Esophagus muscularis mucosa (tissue), 4 donors: ENCODE measurements at regions not wholly inside any gene's neighbourhood (a gene's known extent, or its start where the extent isn't known, plus 50 kb on each side); places are given as distances from the start of the nearest gene placed in this dataset.

Source experiments
- DNase-seq: peaks from one replicate; pipeline ENCODE4 v3.0.0-alpha.2; 2017; ENCODE audit errors: extremely low spot score
- H3K27ac ChIP-seq, 4 donors: fragments of 200-600 bp; sonication (generic); replicated peaks in 1 of 4; 1 replicate in 3 of 4; 2 replicates in 1 of 4; pipeline ENCODE4 v1.5.1; 2016 to 2019; ENCODE audit warnings: mild to moderate bottlenecking in 1 of 4
- H3K27me3 ChIP-seq, 4 donors: fragments of 200-600 bp; sonication (generic); one replicate each; pipeline versions ENCODE4 v1.5.1 to v1.6.0; 2016 to 2019
- H3K36me3 ChIP-seq, 4 donors: fragments of 200-600 bp; sonication (generic); one replicate each; pipeline ENCODE4 v1.5.1; 2016 to 2019
- H3K4me1 ChIP-seq, 4 donors: fragments of 200-600 bp; sonication (generic); one replicate each; pipeline ENCODE4 v1.5.1; 2016 to 2019
- H3K4me3 ChIP-seq, 4 donors: fragments of 200-600 bp; sonication (generic); 1 replicate in 2 of 4; 2 replicates in 2 of 4; pipeline ENCODE4 v1.5.1; 2016 to 2019; ENCODE audit warnings: mild to moderate bottlenecking in 4 of 4, moderate library complexity in 1 of 4
- H3K9me3 ChIP-seq, 4 donors: fragments of 200-600 bp; sonication (generic); 1 replicate in 3 of 4; 2 replicates in 1 of 4; pipeline ENCODE4 v1.5.1; 2016 to 2019
- CTCF ChIP-seq, 3 experiments: fragments of 200-600 bp in 2 of 3; fragments of 450-650 bp in 1 of 3; sonication (generic) in 2 of 3; IDR thresholded peaks; one replicate each; pipeline ENCODE4 v1.5.1; 2017 to 2019; ENCODE audit warnings: antibody characterized with exemption in 3 of 3, mild to moderate bottlenecking in 2 of 3, moderate library complexity in 1 of 3
- EP300 ChIP-seq: sonication (generic); formaldehyde crosslinking; IDR thresholded peaks from one replicate; pipeline ENCODE4 v1.6.1; 2017; ENCODE audit warnings: antibody characterized with exemption
- POLR2A ChIP-seq: fragments of 450-650 bp; IDR thresholded peaks from one replicate; pipeline ENCODE4 v1.6.1; 2017; ENCODE audit warnings: antibody characterized with exemption, moderate library complexity, mild to moderate bottlenecking, low read depth
- POLR2AphosphoS5 ChIP-seq, 2 donors: sonication (generic); formaldehyde crosslinking; IDR thresholded peaks; one replicate each; pipeline ENCODE4 v1.6.1; 2017; ENCODE audit warnings: antibody characterized with exemption in 2 of 2
- WGBS: methylation state at CpG from one replicate; pipeline ENCODE4 v1.1.5; 2018; 5-methylcytosine and 5-hydroxymethylcytosine counted together
- intact Hi-C: fragments of 100-400 bp; cut with DNase I; formaldehyde crosslinking; loops from one replicate; pipeline ENCODE4 v1.15.1; 2023

- no peaks in the 10 kb centered on the region for H3K4me1 ChIP-seq
- no peak for DNase-seq
- TF ChIP-seq POLR2AphosphoS5 (IDR thresholded peaks at IDR 0.05), result no peak
- no peak for TF ChIP-seq CTCF (IDR thresholded peaks at IDR 0.05)
- no peak for TF ChIP-seq POLR2A
- no peak for TF ChIP-seq EP300
- no peak overlapping the region for H3K4me3 ChIP-seq
- no peaks in the 10 kb centered on the region for H3K27me3 ChIP-seq
- no peaks in the 10 kb centered on the region for H3K9me3 ChIP-seq
- 100% methylated on average over 1 of the region's 1 CpG for WGBS
- H3K27ac ChIP-seq, result no peak overlapping the region
- intact Hi-C loops, result no loop called here
- no peaks in the 10 kb centered on the region for H3K36me3 ChIP-seq
Observed at GRCh38 chrX:43514820-43515219, 141.3 kb upstream of the MAOA start.

DNA sequence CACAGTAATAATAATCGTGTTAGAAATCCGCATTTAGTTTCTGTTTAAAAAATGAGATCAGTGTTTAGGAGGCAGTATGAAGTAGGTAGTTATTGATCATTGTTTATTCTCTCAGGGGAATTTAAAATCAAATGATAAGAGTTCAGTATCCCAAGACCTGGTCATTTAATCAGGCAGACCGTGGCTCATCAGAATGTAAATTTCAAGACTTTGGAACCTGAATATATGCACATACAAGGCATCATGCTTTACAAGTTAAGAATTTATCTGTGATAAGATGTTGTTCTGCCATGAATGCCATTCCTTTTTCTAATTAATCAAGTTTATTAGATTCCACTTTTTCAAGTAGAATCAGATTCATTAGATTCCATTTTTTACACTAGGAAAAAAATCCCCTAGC lies 133.5 kb upstream of the MAOA start:
- no peak for DNase-seq
- H3K4me1 ChIP-seq, result no peaks in the 10 kb centered on the region
- no peak overlapping the region for H3K4me3 ChIP-seq
- no peak overlapping the region for H3K27ac ChIP-seq
- 70% methylated on average over 3 of the region's 3 CpGs for WGBS
- H3K9me3 ChIP-seq, result no peaks in the 10 kb centered on the region
- no peaks in the 10 kb centered on the region for H3K27me3 ChIP-seq
- TF ChIP-seq POLR2AphosphoS5 (IDR thresholded peaks at IDR 0.05) (no peak), EP300 (no peak), CTCF (IDR thresholded peaks at IDR 0.05) (no peak), POLR2A (no peak)
- no peaks in the 10 kb centered on the region for H3K36me3 ChIP-seq
- intact Hi-C loops, result no loop called here

DNA sequence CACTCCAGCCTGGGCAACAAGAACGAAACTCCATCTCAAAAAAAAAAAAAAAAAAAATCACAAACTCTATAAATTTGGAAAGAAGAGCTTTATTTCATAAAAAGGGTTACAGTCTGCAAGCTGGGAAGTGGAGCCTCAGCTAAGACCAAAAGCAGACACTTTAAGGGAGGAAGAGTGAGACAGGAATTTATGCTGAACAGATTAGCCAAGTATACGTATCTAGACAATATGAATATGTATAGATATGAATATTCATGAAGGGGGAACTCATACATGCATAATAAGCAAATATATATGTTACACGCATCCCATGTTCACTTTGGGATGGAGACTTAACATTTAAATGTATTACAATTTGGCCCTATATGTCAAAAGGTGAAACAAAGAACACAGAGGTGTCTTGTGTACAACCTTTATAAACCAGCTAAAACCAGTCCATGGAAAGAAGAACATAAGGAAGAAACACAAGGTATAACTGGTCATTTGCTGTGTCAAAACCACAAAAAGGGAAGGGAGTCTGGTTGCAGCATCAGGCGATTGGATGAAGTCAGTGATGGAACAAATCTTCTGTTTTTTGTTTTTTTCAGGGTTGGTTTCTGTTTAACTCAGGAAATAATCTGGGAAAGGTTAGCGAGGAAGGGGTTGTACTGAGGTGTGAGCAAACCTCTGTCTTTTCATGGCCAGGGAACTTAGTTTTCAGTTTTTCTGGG lies 130.0 kb upstream of the MAOA start:
- no peak for DNase-seq
- no peaks in the 10 kb centered on the region for H3K27me3 ChIP-seq
- no peaks in the 10 kb centered on the region for H3K36me3 ChIP-seq
- no peaks in the 10 kb centered on the region for H3K4me1 ChIP-seq
- intact Hi-C loops, result no loop called here
- no peak overlapping the region for H3K4me3 ChIP-seq
- H3K9me3 ChIP-seq, result no peaks in the 10 kb centered on the region
- no peak overlapping the region for H3K27ac ChIP-seq
- TF ChIP-seq POLR2AphosphoS5 (IDR thresholded peaks at IDR 0.05) (no peak), CTCF (IDR thresholded peaks at IDR 0.05) (no peak), EP300 (no peak), POLR2A (no peak)
- WGBS, result 68% methylated on average over 5 of the region's 5 CpGs

- no peak for DNase-seq
- no peaks in the 10 kb centered on the region for H3K36me3 ChIP-seq
- H3K9me3 ChIP-seq, result no peaks in the 10 kb centered on the region
- no peaks in the 10 kb centered on the region for H3K27me3 ChIP-seq
- no peak overlapping the region for H3K27ac ChIP-seq
- 88% methylated on average over 2 of the region's 2 CpGs for WGBS
- intact Hi-C loops, result no loop called here
- TF ChIP-seq POLR2AphosphoS5 (IDR thresholded peaks at IDR 0.05), result no peak
- H3K4me1 ChIP-seq, result no peaks in the 10 kb centered on the region
- no peak overlapping the region for H3K4me3 ChIP-seq
Observed at GRCh38 chrX:43526878-43527277, 129.2 kb upstream of the MAOA start.

DNA sequence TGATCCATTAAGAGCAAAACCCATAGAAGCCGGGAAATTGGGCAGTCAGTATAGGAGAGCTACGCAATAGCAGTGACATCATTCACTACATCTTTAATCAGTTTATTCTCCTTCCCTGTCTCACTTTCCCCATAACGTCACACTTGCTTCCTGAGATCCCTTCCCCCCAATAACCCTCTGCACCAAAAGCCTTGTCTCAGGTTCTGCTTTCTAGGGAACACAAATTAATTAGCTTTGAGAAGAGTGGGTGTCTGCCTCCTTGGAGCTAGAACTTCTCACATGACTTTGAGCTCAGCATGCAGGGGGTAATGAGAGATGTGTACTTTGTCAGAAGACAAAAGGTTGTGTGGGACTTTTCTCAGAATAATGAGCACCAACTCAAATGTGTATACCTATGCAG lies 128.3 kb upstream of the MAOA start:
- WGBS, result 72% methylated on average over 3 of the region's 3 CpGs

More for the DNA sequence above, 128.3 kb upstream of the MAOA start:
- H3K4me1 ChIP-seq, result no peaks in the 10 kb centered on the region
- intact Hi-C loops, result no loop called here
- H3K4me3 ChIP-seq, result no peak overlapping the region
- no peaks in the 10 kb centered on the region for H3K36me3 ChIP-seq
- H3K27me3 ChIP-seq, result no peaks in the 10 kb centered on the region
- TF ChIP-seq CTCF (IDR thresholded peaks at IDR 0.05) (no peak), POLR2AphosphoS5 (IDR thresholded peaks at IDR 0.05) (no peak), POLR2A (no peak), EP300 (no peak)
- no peaks in the 10 kb centered on the region for H3K9me3 ChIP-seq
- no peak for DNase-seq
- H3K27ac ChIP-seq, result no peak overlapping the region
